ENCODE measurements at regions not wholly inside any gene's neighbourhood (a gene's known extent, or its start where the extent isn't known, plus 50 kb on each side); places are given as distances from the start of the nearest gene placed in this dataset.
"Not testable (repeated sequence)": the region's sequence is repeated elsewhere in the genome, so short reads cannot be mapped to it uniquely, and the experiment has no call there.

GRCh38 chr4:111960241-111960667, 185.0 kb upstream of the FAM241A start:
- TF ChIP-seq TARDBP (IDR thresholded peaks at IDR 0.05) (no peak), PML (IDR thresholded peaks at IDR 0.05; ENCODE audit: low read length) (no peak)
- no peaks in the 10 kb centered on the region for H3K9me1 ChIP-seq (ENCODE audit: control insufficient read depth, insufficient read depth, low read length)
- no peaks in the 10 kb centered on the region for H3K27me3 ChIP-seq (ENCODE audit: control insufficient read depth in 2 of 2, insufficient read depth in 2 of 2, low read length in 2 of 2)
- WGBS (ENCODE audit: insufficient coverage, low coverage, missing lambda C conversion rate) = 0% methylated on average over 2 of the region's 2 CpGs
- no peak overlapping the region for H3K9ac ChIP-seq (ENCODE audit: insufficient read depth in 1 of 2, low read depth in 2 of 2, low read length in 2 of 2)
- no peak overlapping the region for H2AFZ ChIP-seq (ENCODE audit: low read depth, low read length)
- intact Hi-C loops (cut with micrococcal nuclease) = no loop called here
- no peaks in the 10 kb centered on the region for H3K79me2 ChIP-seq (ENCODE audit: control insufficient read depth, insufficient read depth, low read length)
- H3K9me3 ChIP-seq (replicated peaks; ENCODE audit: control insufficient read depth, insufficient read depth, low read depth, low read length) = no peaks in the 10 kb centered on the region
- no TSS peak for BruUV-seq (replicated peaks)
- in situ Hi-C loops (cut with MboI) = no loop called here
- FAIRE-seq (no peak), DNase-seq (ENCODE audit: extremely low read depth in 1 of 4, low spot score in 3 of 4) (no peak), ATAC-seq (no peak)
- no peak overlapping the region for H3K27ac ChIP-seq (ENCODE audit: extremely low read depth, low read depth, low read length)
- ChIA-PET POLR2A (no interaction called here), CTCF (ENCODE audit: low intra/inter-chr PET ratio) (no interaction called here)
- no peaks in the 10 kb centered on the region for H3K4me1 ChIP-seq (replicated peaks in 1 of 2; ENCODE audit: control insufficient read depth in 2 of 2, insufficient read depth in 2 of 2, low read length in 2 of 2)
- no peak overlapping the region for H3K4me2 ChIP-seq (ENCODE audit: insufficient read depth, low read length)
- H3K4me3 ChIP-seq = no peak overlapping the region
- no peaks in the 10 kb centered on the region for H4K20me1 ChIP-seq (replicated peaks; ENCODE audit: control insufficient read depth, insufficient read depth, low read length)
- no peaks in the 10 kb centered on the region for H3K36me3 ChIP-seq (ENCODE audit: control insufficient read depth, insufficient read depth, low read length)

- H3K4me3 ChIP-seq; H4K20me1 ChIP-seq (replicated peaks; ENCODE audit: control insufficient read depth, insufficient read depth, low read length); BruUV-seq (replicated peaks); H3K4me2 ChIP-seq (ENCODE audit: insufficient read depth, low read length); H3K4me1 ChIP-seq (replicated peaks in 1 of 2; ENCODE audit: control insufficient read depth in 2 of 2, insufficient read depth in 2 of 2, low read length in 2 of 2); H3K9me3 ChIP-seq (replicated peaks; ENCODE audit: control insufficient read depth, insufficient read depth, low read depth, low read length); in situ Hi-C loops (cut with MboI); FAIRE-seq; ATAC-seq; H2AFZ ChIP-seq (ENCODE audit: low read depth, low read length); H3K27me3 ChIP-seq (ENCODE audit: control insufficient read depth in 2 of 2, insufficient read depth in 2 of 2, low read length in 2 of 2); intact Hi-C loops (cut with micrococcal nuclease); H3K36me3 ChIP-seq (ENCODE audit: control insufficient read depth, insufficient read depth, low read length); H3K27ac ChIP-seq (ENCODE audit: extremely low read depth, low read depth, low read length); DNase-seq (ENCODE audit: extremely low read depth in 1 of 4, low spot score in 3 of 4); H3K9me1 ChIP-seq (ENCODE audit: control insufficient read depth, insufficient read depth, low read length); H3K79me2 ChIP-seq (ENCODE audit: control insufficient read depth, insufficient read depth, low read length); H3K9ac ChIP-seq (ENCODE audit: insufficient read depth in 1 of 2, low read depth in 2 of 2, low read length in 2 of 2); CTCF ChIA-PET (ENCODE audit: low intra/inter-chr PET ratio): not testable (repeated sequence)
- 2% methylated on average over 5 of the region's 5 CpGs for WGBS (ENCODE audit: insufficient coverage, low coverage, missing lambda C conversion rate)
- POLR2A ChIA-PET = interaction anchor here (0.7 kb wide), 1 partner anchor 1519 kb away, joined by 3 read pairs; no protein-coding TSS in a partner anchor
These were observed 184.2 kb upstream of the FAM241A start for GRCh38 chr4:111961026-111961425.
